ENCODE measurements at regions not wholly inside any gene's neighbourhood (a gene's known extent, or its start where the extent isn't known, plus 50 kb on each side); places are given as distances from the start of the nearest gene placed in this dataset.
A peak's percentile ranks its signal among the peaks of the same experiment; 100 is the strongest.

- Histone ChIP-seq H3K36me3 (replicated peaks in 1 of 2) (no peaks in the 10 kb centered on the region), H3K27me3 (no peaks in the 10 kb centered on the region), H3K4me1 (replicated peaks in 1 of 2) (peaks cover 0 to 3% of the 10 kb centered on the region in 2 donors), H3K4me3 (no peak overlapping the region), H3K27ac (no peak overlapping the region), H3K9me3 (replicated peaks in 1 of 3) (no peaks in the 10 kb centered on the region)
- peak in 1 of 7 donors; percentile 18 for DNase-seq
- intact Hi-C loops (cut with DNase I) = no loop called here
- no peak for TF ChIP-seq POLR2A (IDR thresholded peaks at IDR 0.05)
- TF ChIP-seq CTCF (IDR thresholded peaks at IDR 0.05) = no peak
- 87 to 89% (median 88%) methylated on average over 15 of the region's 15 CpGs for WGBS, 4 donors
These were observed 141.7 kb downstream of the GADD45G start for GRCh38 chr9:89746385-89747116.

GRCh38 chr9:89747596-89747995, 142.8 kb downstream of the GADD45G start:
- Histone ChIP-seq H3K36me3 (replicated peaks in 1 of 2) (no peaks in the 10 kb centered on the region), H3K4me1 (replicated peaks in 1 of 2) (peaks cover 0 to 7% of the 10 kb centered on the region in 2 donors), H3K9me3 (replicated peaks in 1 of 3) (no peaks in the 10 kb centered on the region), H3K27ac (no peak overlapping the region), H3K4me3 (no peak overlapping the region), H3K27me3 (no peaks in the 10 kb centered on the region)
- no peak for TF ChIP-seq CTCF (IDR thresholded peaks at IDR 0.05)
- no peak for TF ChIP-seq POLR2A (IDR thresholded peaks at IDR 0.05)
- intact Hi-C loops (cut with DNase I) = no loop called here
- DNase-seq = no peak
- WGBS, 4 donors = 84 to 89% (median 86%) methylated on average over 9 to 13 of the region's 13 CpGs

GRCh38 chr9:89748021-89748670, 143.3 kb downstream of the GADD45G start:
- Histone ChIP-seq H3K27me3 (no peaks in the 10 kb centered on the region), H3K36me3 (replicated peaks in 1 of 2) (no peaks in the 10 kb centered on the region), H3K4me3 (no peak overlapping the region), H3K9me3 (replicated peaks in 1 of 3) (no peaks in the 10 kb centered on the region), H3K4me1 (replicated peaks in 1 of 2) (peaks cover 0 to 7% of the 10 kb centered on the region in 2 donors), H3K27ac (no peak overlapping the region)
- WGBS, 4 donors = 57 to 74% (median 68%) methylated on average over 6 of the region's 6 CpGs
- DNase-seq = no peak
- intact Hi-C loops (cut with DNase I) = no loop called here
- no peak for TF ChIP-seq POLR2A (IDR thresholded peaks at IDR 0.05)
- TF ChIP-seq CTCF (IDR thresholded peaks at IDR 0.05) = no peak

- no peaks in the 10 kb centered on the region for H3K9me3 ChIP-seq (replicated peaks in 1 of 3)
- H3K36me3 ChIP-seq (replicated peaks in 1 of 2) = no peaks in the 10 kb centered on the region
- no peak overlapping the region for H3K27ac ChIP-seq
- H3K4me3 ChIP-seq = no peak overlapping the region
- TF ChIP-seq POLR2A (IDR thresholded peaks at IDR 0.05) (no peak), CTCF (IDR thresholded peaks at IDR 0.05) (no peak)
- intact Hi-C loops (cut with DNase I) = no loop called here
- no peaks in the 10 kb centered on the region for H3K27me3 ChIP-seq
- DNase-seq = no peak
- peaks cover 0 to 7% of the 10 kb centered on the region in 2 donors for H3K4me1 ChIP-seq (replicated peaks in 1 of 2)
- WGBS, 4 donors = 86 to 89% (median 87%) methylated on average over 5 to 6 of the region's 6 CpGs
These were observed 144.2 kb downstream of the GADD45G start for GRCh38 chr9:89748831-89749499.
